AG09319 (cell line): ENCODE measurements at regions not wholly inside any gene's neighbourhood (a gene's known extent, or its start where the extent isn't known, plus 50 kb on each side); places are given as distances from the start of the nearest gene placed in this dataset.

Experiments
- DNase-seq: peaks from one replicate; pipeline ENCODE4 v3.0.0-alpha.2; 2010; ENCODE audit warnings: low read depth; ENCODE audit errors: extremely low read depth
- CTCF ChIP-seq: IDR thresholded peaks from 2 replicates; pipeline ENCODE4 v1.5.1; 2011; ENCODE audit warnings: low read depth, mild to moderate bottlenecking, inconsistent platforms, low read length, moderate library complexity

- no peak for TF ChIP-seq CTCF
- DNase-seq, result no peak
These were observed 528.4 kb downstream of the COL12A1 start for GRCh38 chr6:74677463-74677862.

- TF ChIP-seq CTCF, result no peak
- DNase-seq, result no peak
These were observed 528.9 kb downstream of the COL12A1 start for GRCh38 chr6:74676906-74677305.

- DNase-seq, result no peak
- TF ChIP-seq CTCF, result no peak
These were observed 531.5 kb downstream of the COL12A1 start for GRCh38 chr6:74674377-74674776.

- TF ChIP-seq CTCF, result no peak
- DNase-seq, result peak; percentile 98
These were observed 534.3 kb downstream of the COL12A1 start for GRCh38 chr6:74671558-74672025.

GRCh38 chr6:74658391-74658790 is 547.5 kb downstream of the COL12A1 start:
- TF ChIP-seq CTCF, result no peak
- DNase-seq, result no peak

GRCh38 chr6:74657931-74658330 is 547.9 kb downstream of the COL12A1 start:
- TF ChIP-seq CTCF, result no peak
- no peak for DNase-seq

GRCh38 chr6:74657011-74657410 is 548.8 kb downstream of the COL12A1 start:
- TF ChIP-seq CTCF, result no peak

More at GRCh38 chr6:74657011-74657410, 548.8 kb downstream of the COL12A1 start:
- DNase-seq, result no peak
